MM.1S (cell line): ENCODE measurements at regions not wholly inside any gene's neighbourhood (a gene's known extent, or its start where the extent isn't known, plus 50 kb on each side); places are given as distances from the start of the nearest gene placed in this dataset.
A peak's percentile ranks its signal among the peaks of the same experiment; 100 is the strongest.

Source experiments
- DNase-seq: peaks from one replicate; pipeline ENCODE4 v3.0.0-alpha.2; 2015
- H2AFZ ChIP-seq: fragments of 300-600 bp; sonication (generic); 2 replicates; pipeline ENCODE4 v1.6.0; 2016; ENCODE audit warnings: antibody characterized with exemption, low read length
- H3F3A ChIP-seq: fragments of 300-600 bp; sonication (generic); 2 replicates; pipeline ENCODE4 v1.6.1; 2016; ENCODE audit warnings: mild to moderate bottlenecking, antibody characterized with exemption, low read length, moderate library complexity, mixed read lengths; ENCODE audit not compliant: insufficient read depth
- H3K27ac ChIP-seq: fragments of 300-600 bp; sonication (generic); 2 replicates; pipeline ENCODE4 v1.5.1; 2016; ENCODE audit warnings: mild to moderate bottlenecking, low read length
- H3K27me3 ChIP-seq: fragments of 300-600 bp; sonication (generic); replicated peaks from 2 replicates; pipeline ENCODE4 v1.6.0; 2016; ENCODE audit warnings: low read length; ENCODE audit not compliant: insufficient read depth
- H3K36me3 ChIP-seq: fragments of 300-600 bp; sonication (generic); replicated peaks from 2 replicates; pipeline ENCODE4 v1.6.1; 2016; ENCODE audit warnings: mild to moderate bottlenecking, low read length, mixed read lengths; ENCODE audit not compliant: insufficient read depth
- H3K4me1 ChIP-seq: fragments of 300-600 bp; sonication (generic); 2 replicates; pipeline ENCODE4 v1.6.1; 2016; ENCODE audit warnings: low read length, mixed read lengths
- H3K4me2 ChIP-seq: fragments of 300-600 bp; sonication (generic); 2 replicates; pipeline ENCODE4 v1.6.0; 2016; ENCODE audit warnings: low read depth, low read length
- H3K4me3 ChIP-seq: fragments of 300-600 bp; sonication (generic); 2 replicates; pipeline ENCODE4 v1.5.1; 2016; ENCODE audit warnings: low read length, mixed read lengths
- H3K79me2 ChIP-seq: fragments of 300-600 bp; sonication (generic); 2 replicates; pipeline ENCODE4 v1.6.1; 2016; ENCODE audit warnings: mixed run types, low read length, mixed read lengths
- H3K9ac ChIP-seq: fragments of 300-600 bp; sonication (generic); 2 replicates; pipeline ENCODE4 v1.6.1; 2016; ENCODE audit warnings: low read length, mixed read lengths
- H3K9me2 ChIP-seq: fragments of 300-600 bp; sonication (generic); replicated peaks from 2 replicates; pipeline ENCODE4 v1.6.1; 2016; ENCODE audit warnings: mild to moderate bottlenecking, low read length, mixed read lengths; ENCODE audit not compliant: insufficient read depth
- H3K9me3 ChIP-seq: fragments of 300-600 bp; sonication (generic); replicated peaks from 2 replicates; pipeline ENCODE4 v1.6.1; 2016; ENCODE audit warnings: mild to moderate bottlenecking, low read length, mixed read lengths; ENCODE audit not compliant: insufficient read depth
- H4K20me1 ChIP-seq: fragments of 300-600 bp; sonication (generic); 2 replicates; pipeline ENCODE4 v1.6.1; 2016; ENCODE audit warnings: mild to moderate bottlenecking, low read length, moderate library complexity, mixed read lengths; ENCODE audit not compliant: insufficient read depth
- CTCF ChIP-seq: fragments of 300-600 bp; sonication (generic); IDR thresholded peaks from 2 replicates; pipeline ENCODE4 v1.5.1; 2016; ENCODE audit warnings: antibody characterized with exemption, low read length, mixed read lengths
- EZH2 ChIP-seq: fragments of 300-600 bp; sonication (generic); optimal IDR thresholded peaks from 2 replicates; pipeline ENCODE3; 2017; ENCODE audit warnings: low read depth, mild to moderate bottlenecking, antibody characterized with exemption, low read length, mixed read lengths
- EZH2phosphoT487 ChIP-seq: fragments of 300-600 bp; sonication (generic); IDR thresholded peaks from 2 replicates; pipeline ENCODE4 v1.6.1; 2018; ENCODE audit warnings: antibody characterized with exemption, low read length

- Histone ChIP-seq H3K4me2 (no peak overlapping the region), H3K27ac (no peak overlapping the region), H3K9ac (no peak overlapping the region), H4K20me1 (no peaks in the 10 kb centered on the region), H3K4me3 (no peak overlapping the region), H3K9me2 (no peaks in the 10 kb centered on the region), H3K4me1 (no peaks in the 10 kb centered on the region), H3F3A (no peaks in the 10 kb centered on the region), H3K79me2 (no peaks in the 10 kb centered on the region), H3K36me3 (no peaks in the 10 kb centered on the region), H3K9me3 (no peaks in the 10 kb centered on the region), H3K27me3 (no peaks in the 10 kb centered on the region), H2AFZ (no peak overlapping the region)
- TF ChIP-seq CTCF (no peak), EZH2 (no peak), EZH2phosphoT487 (no peak)
- no peak for DNase-seq
Measured at GRCh38 chr2:221883976-221884375, 311.9 kb upstream of the EPHA4 start.

GRCh38 chr2:221876016-221876415 is 303.9 kb upstream of the EPHA4 start:
- H3K9me2 ChIP-seq = no peaks in the 10 kb centered on the region
- no peaks in the 10 kb centered on the region for H3K36me3 ChIP-seq
- no peak overlapping the region for H2AFZ ChIP-seq
- H3K4me3 ChIP-seq = no peak overlapping the region
- H3K4me1 ChIP-seq = no peaks in the 10 kb centered on the region
- no peaks in the 10 kb centered on the region for H4K20me1 ChIP-seq
- no peaks in the 10 kb centered on the region for H3F3A ChIP-seq
- H3K79me2 ChIP-seq = no peaks in the 10 kb centered on the region
- no peak overlapping the region for H3K4me2 ChIP-seq
- no peak overlapping the region for H3K27ac ChIP-seq
- DNase-seq = no peak
- H3K9ac ChIP-seq = no peak overlapping the region
- no peaks in the 10 kb centered on the region for H3K9me3 ChIP-seq
- no peaks in the 10 kb centered on the region for H3K27me3 ChIP-seq
- TF ChIP-seq EZH2phosphoT487 (no peak), CTCF (no peak), EZH2 (no peak)

GRCh38 chr2:221874444-221874843 is 302.3 kb upstream of the EPHA4 start:
- no peak overlapping the region for H3K9ac ChIP-seq
- no peaks in the 10 kb centered on the region for H3K4me1 ChIP-seq
- peak; percentile 26 for DNase-seq
- no peaks in the 10 kb centered on the region for H3K79me2 ChIP-seq
- H3K9me3 ChIP-seq = no peaks in the 10 kb centered on the region
- no peak overlapping the region for H2AFZ ChIP-seq
- no peaks in the 10 kb centered on the region for H3K9me2 ChIP-seq
- H3K27me3 ChIP-seq = no peaks in the 10 kb centered on the region
- no peaks in the 10 kb centered on the region for H3F3A ChIP-seq
- TF ChIP-seq CTCF (no peak), EZH2 (no peak), EZH2phosphoT487 (no peak)
- no peak overlapping the region for H3K27ac ChIP-seq
- no peak overlapping the region for H3K4me3 ChIP-seq
- no peak overlapping the region for H3K4me2 ChIP-seq
- no peaks in the 10 kb centered on the region for H3K36me3 ChIP-seq
- H4K20me1 ChIP-seq = no peaks in the 10 kb centered on the region
